ENCODE measurements at regions not wholly inside any gene's neighbourhood (a gene's known extent, or its start where the extent isn't known, plus 50 kb on each side); places are given as distances from the start of the nearest gene placed in this dataset.

DNA sequence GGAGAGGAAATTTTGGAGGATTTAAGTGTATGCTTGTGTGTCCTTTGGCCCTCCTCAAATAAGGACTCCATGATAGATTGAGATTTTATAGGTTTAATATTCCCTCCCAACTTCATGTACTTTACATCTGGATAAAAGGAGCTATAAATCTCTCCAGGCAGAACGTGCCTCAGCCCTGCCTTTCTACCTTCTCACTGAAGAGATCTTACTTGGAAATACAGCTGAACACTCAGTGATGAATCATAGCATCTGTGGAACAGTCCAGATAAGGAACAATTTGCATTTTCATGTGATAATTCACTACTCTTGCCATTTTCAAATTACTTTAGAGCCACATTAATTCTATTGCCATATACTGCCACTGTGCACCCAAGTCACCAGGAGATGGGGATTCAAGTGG, 364.6 kb upstream of the PODXL start:
- H3K27me3 ChIP-seq, result no peaks in the 10 kb centered on the region
- H3K4me3 ChIP-seq, result no peak overlapping the region
- no peak for DNase-seq (ENCODE audit: extremely low spot score in 2 of 2)
- no peaks in the 10 kb centered on the region for H3K4me1 ChIP-seq
- no peaks in the 10 kb centered on the region for H3K9me3 ChIP-seq
- intact Hi-C loops (cut with DNase I), result no loop called here
- H3K36me3 ChIP-seq, result no peaks in the 10 kb centered on the region
- H3K27ac ChIP-seq, result no peak overlapping the region
- TF ChIP-seq, protein P1, sequence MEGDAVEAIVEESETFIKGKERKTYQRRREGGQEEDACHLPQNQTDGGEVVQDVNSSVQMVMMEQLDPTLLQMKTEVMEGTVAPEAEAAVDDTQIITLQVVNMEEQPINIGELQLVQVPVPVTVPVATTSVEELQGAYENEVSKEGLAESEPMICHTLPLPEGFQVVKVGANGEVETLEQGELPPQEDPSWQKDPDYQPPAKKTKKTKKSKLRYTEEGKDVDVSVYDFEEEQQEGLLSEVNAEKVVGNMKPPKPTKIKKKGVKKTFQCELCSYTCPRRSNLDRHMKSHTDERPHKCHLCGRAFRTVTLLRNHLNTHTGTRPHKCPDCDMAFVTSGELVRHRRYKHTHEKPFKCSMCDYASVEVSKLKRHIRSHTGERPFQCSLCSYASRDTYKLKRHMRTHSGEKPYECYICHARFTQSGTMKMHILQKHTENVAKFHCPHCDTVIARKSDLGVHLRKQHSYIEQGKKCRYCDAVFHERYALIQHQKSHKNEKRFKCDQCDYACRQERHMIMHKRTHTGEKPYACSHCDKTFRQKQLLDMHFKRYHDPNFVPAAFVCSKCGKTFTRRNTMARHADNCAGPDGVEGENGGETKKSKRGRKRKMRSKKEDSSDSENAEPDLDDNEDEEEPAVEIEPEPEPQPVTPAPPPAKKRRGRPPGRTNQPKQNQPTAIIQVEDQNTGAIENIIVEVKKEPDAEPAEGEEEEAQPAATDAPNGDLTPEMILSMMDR (IDR thresholded peaks at IDR 0.05), result no peak
- TF ChIP-seq POLR2AphosphoS5 (IDR thresholded peaks at IDR 0.05; ENCODE audit: insufficient read depth in 1 of 2, low read depth in 1 of 2) (no peak), POLR2A (IDR thresholded peaks at IDR 0.05) (no peak)

DNA sequence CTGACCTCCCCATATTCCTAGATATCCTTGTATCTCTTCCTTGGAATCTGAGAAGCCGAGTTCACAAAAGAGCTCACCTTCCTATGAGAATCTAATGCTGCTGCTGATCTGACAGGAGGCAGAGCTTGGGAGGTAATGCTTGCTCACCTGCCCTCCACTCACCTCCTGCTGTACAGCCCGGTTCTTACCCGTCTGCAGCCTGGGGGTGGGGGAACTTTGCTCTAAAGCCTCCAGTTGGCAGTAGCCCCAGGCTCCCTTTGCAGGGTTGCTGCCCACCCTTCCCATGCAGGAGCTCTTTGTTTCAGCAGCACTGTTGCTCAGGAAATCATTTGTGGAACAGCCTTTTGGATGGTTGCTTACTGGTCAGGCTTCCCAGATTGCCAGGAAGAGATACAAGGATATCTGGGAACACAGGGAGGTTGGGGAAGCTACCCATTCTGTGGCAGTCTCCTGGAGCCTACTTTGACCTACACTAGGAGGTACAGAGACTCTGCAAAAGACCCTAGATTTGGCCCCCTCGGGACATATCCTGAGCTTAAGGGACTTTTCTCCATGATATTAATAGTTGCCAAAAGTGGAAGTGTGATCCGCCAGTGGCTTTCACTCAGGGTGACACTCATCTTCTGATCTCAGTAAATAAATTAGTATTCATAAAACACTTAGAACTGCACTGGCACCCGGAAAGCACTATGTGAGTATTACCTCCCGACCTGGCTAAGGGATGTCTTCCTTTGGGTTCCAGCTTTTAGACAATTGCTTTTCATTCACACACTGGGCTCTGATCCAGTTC, 363.7 kb upstream of the PODXL start:
- DNase-seq (ENCODE audit: extremely low spot score in 2 of 2), result peak in 1 of 2 donors; percentile 32
- intact Hi-C loops (cut with DNase I), result no loop called here
- H3K36me3 ChIP-seq, result no peaks in the 10 kb centered on the region

DNA sequence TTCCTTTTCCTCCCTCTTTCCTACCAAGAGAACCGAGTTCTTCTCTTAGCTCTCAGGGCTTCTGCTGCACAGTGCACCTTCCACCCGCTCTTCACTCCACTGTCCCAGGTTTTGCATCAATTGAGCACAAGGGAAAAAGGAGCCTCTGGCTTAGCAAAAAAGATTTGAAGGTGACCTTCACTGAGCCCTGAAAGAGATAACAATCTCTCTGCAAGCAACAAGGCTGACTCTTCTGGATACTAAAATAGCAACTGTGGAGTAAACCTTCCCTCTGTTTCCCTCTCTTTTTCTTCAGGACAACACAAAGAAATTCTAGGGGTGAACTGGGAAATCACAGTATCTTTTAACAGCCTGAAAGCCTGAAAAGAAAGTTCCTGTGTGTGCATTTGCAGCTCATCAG, 354.7 kb upstream of the PODXL start:
- intact Hi-C loops (cut with DNase I), result no loop called here
- no peaks in the 10 kb centered on the region for H3K9me3 ChIP-seq
- TF ChIP-seq POLR2AphosphoS5 (IDR thresholded peaks at IDR 0.05; ENCODE audit: insufficient read depth in 1 of 2, low read depth in 1 of 2) (no peak), POLR2A (IDR thresholded peaks at IDR 0.05) (no peak)
- TF ChIP-seq, protein P1 (IDR thresholded peaks at IDR 0.05), result no peak
- H3K4me3 ChIP-seq, result no peak overlapping the region
- H3K36me3 ChIP-seq, result no peaks in the 10 kb centered on the region
- H3K27me3 ChIP-seq, result no peaks in the 10 kb centered on the region
- no peak for DNase-seq (ENCODE audit: extremely low spot score in 2 of 2)
- no peaks in the 10 kb centered on the region for H3K4me1 ChIP-seq
- no peak overlapping the region for H3K27ac ChIP-seq

More for the DNA sequence above, 363.7 kb upstream of the PODXL start:
- H3K27me3 ChIP-seq, result no peaks in the 10 kb centered on the region
- no peaks in the 10 kb centered on the region for H3K4me1 ChIP-seq
- TF ChIP-seq POLR2A (IDR thresholded peaks at IDR 0.05) (no peak), POLR2AphosphoS5 (IDR thresholded peaks at IDR 0.05; ENCODE audit: insufficient read depth in 1 of 2, low read depth in 1 of 2) (no peak)
- TF ChIP-seq, protein P1 (IDR thresholded peaks at IDR 0.05), result no peak
- H3K27ac ChIP-seq, result no peak overlapping the region
- no peak overlapping the region for H3K4me3 ChIP-seq
- H3K9me3 ChIP-seq, result no peaks in the 10 kb centered on the region

GRCh38 chr7:131909151-131909768, 352.8 kb upstream of the PODXL start:
- H3K4me1 ChIP-seq, result no peaks in the 10 kb centered on the region
- H3K27me3 ChIP-seq, result no peaks in the 10 kb centered on the region
- no peak for TF ChIP-seq POLR2AphosphoS5 (IDR thresholded peaks at IDR 0.05; ENCODE audit: insufficient read depth in 1 of 2, low read depth in 1 of 2)
- TF ChIP-seq, protein P1 (IDR thresholded peaks at IDR 0.05), result no peak
- TF ChIP-seq POLR2A (IDR thresholded peaks at IDR 0.05), result no peak
- H3K9me3 ChIP-seq, result no peaks in the 10 kb centered on the region
- H3K36me3 ChIP-seq, result no peaks in the 10 kb centered on the region
- intact Hi-C loops (cut with DNase I), result no loop called here
- peak in 1 of 2 donors; percentile 37 for DNase-seq (ENCODE audit: extremely low spot score in 2 of 2)
- no peak overlapping the region for H3K4me3 ChIP-seq
- no peak overlapping the region for H3K27ac ChIP-seq

GRCh38 chr7:131908714-131909113, 352.3 kb upstream of the PODXL start:
- no peaks in the 10 kb centered on the region for H3K4me1 ChIP-seq
- no peak for TF ChIP-seq POLR2AphosphoS5 (IDR thresholded peaks at IDR 0.05; ENCODE audit: insufficient read depth in 1 of 2, low read depth in 1 of 2)
- no peak for TF ChIP-seq POLR2A (IDR thresholded peaks at IDR 0.05)
- TF ChIP-seq, protein P1 (IDR thresholded peaks at IDR 0.05), result no peak
- peak in 1 of 2 donors; percentile 20 for DNase-seq (ENCODE audit: extremely low spot score in 2 of 2)
- H3K27me3 ChIP-seq, result no peaks in the 10 kb centered on the region
- no peak overlapping the region for H3K27ac ChIP-seq
- H3K36me3 ChIP-seq, result no peaks in the 10 kb centered on the region
- H3K9me3 ChIP-seq, result no peaks in the 10 kb centered on the region
- H3K4me3 ChIP-seq, result no peak overlapping the region
- intact Hi-C loops (cut with DNase I), result no loop called here

All from vagina (tissue), 2 donors.